HepG2 (cell line): ENCODE measurements at regions not wholly inside any gene's neighbourhood (a gene's known extent, or its start where the extent isn't known, plus 50 kb on each side); places are given as distances from the start of the nearest gene placed in this dataset.

Source experiments
- CC2D1A ChIP-seq: sonication (generic); formaldehyde crosslinking; IDR thresholded peaks from 2 replicates; pipeline ENCODE4 v1.8.1; 2023; ENCODE audit warnings: mild to moderate bottlenecking, missing genetic modification reagents
- CHD2 ChIP-seq: IDR thresholded peaks from 2 replicates; pipeline ENCODE4 v1.6.1; 2011; ENCODE audit warnings: low read depth, low read length, improper control_type of control experiment
- ELF1 ChIP-seq: sonication (generic); formaldehyde crosslinking; IDR thresholded peaks from 2 replicates; pipeline ENCODE4 v1.4.0; 2020; ENCODE audit warnings: missing genetic modification reagents
- SIN3A ChIP-seq: IDR thresholded peaks from 2 replicates; pipeline ENCODE4 v1.6.1; 2011; ENCODE audit warnings: low read depth, mild to moderate bottlenecking, control low read depth, low read length, borderline replicate concordance
- SNRNP70 ChIP-seq: fragments of 200-400 bp; formaldehyde crosslinking; IDR thresholded peaks from 2 replicates; pipeline ENCODE4 v1.6.1; 2017; ENCODE audit warnings: mild to moderate bottlenecking, low read depth, low read length, moderate library complexity
- U2AF2 ChIP-seq: fragments of 200-400 bp; formaldehyde crosslinking; IDR thresholded peaks from 2 replicates; pipeline ENCODE4 v1.6.1; 2017; ENCODE audit warnings: low read depth, mild to moderate bottlenecking, low read length
- TF ChIP-seq, protein P1 (sequence below): sonication (generic); formaldehyde crosslinking; IDR thresholded peaks from 2 replicates; pipeline ENCODE4 v1.5.1; 2020; ENCODE audit warnings: mild to moderate bottlenecking, missing genetic modification reagents, moderate library complexity
- TF ChIP-seq, protein P2 (sequence below): sonication (generic); formaldehyde crosslinking; IDR thresholded peaks from 2 replicates; pipeline ENCODE4 v1.4.0; 2020; ENCODE audit warnings: missing genetic modification reagents
- TF ChIP-seq, protein P3 (sequence below): sonication (generic); formaldehyde crosslinking; IDR thresholded peaks from 2 replicates; pipeline ENCODE4 v1.4.0; 2020; ENCODE audit warnings: missing genetic modification reagents
- TF ChIP-seq, protein P4 (sequence below): sonication (generic); formaldehyde crosslinking; IDR thresholded peaks from 2 replicates; pipeline ENCODE4 v1.8.1; 2023; ENCODE audit warnings: missing genetic modification reagents, mild to moderate bottlenecking, borderline replicate concordance

DNA sequence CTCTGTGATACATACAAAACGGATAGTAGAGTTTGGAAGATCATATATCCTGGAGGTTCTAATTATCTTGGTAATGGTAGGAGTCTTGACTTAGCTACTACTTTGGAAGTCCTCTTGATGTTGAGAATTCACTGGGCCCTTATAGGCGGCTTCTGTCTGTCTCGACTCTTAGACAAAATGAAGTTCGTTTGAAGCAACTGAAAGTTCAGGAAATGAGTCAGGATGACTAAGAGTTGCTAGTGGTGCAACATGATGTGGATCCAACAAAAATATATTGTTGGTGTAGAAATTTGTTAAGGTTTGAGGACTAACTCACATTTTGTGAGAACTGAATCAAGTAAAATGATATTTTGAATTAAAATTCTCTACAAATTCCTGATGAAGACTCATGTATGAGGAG is 272.7 kb downstream of the AEBP2 start:
- no peak for TF ChIP-seq SIN3A
- TF ChIP-seq, protein P1, sequence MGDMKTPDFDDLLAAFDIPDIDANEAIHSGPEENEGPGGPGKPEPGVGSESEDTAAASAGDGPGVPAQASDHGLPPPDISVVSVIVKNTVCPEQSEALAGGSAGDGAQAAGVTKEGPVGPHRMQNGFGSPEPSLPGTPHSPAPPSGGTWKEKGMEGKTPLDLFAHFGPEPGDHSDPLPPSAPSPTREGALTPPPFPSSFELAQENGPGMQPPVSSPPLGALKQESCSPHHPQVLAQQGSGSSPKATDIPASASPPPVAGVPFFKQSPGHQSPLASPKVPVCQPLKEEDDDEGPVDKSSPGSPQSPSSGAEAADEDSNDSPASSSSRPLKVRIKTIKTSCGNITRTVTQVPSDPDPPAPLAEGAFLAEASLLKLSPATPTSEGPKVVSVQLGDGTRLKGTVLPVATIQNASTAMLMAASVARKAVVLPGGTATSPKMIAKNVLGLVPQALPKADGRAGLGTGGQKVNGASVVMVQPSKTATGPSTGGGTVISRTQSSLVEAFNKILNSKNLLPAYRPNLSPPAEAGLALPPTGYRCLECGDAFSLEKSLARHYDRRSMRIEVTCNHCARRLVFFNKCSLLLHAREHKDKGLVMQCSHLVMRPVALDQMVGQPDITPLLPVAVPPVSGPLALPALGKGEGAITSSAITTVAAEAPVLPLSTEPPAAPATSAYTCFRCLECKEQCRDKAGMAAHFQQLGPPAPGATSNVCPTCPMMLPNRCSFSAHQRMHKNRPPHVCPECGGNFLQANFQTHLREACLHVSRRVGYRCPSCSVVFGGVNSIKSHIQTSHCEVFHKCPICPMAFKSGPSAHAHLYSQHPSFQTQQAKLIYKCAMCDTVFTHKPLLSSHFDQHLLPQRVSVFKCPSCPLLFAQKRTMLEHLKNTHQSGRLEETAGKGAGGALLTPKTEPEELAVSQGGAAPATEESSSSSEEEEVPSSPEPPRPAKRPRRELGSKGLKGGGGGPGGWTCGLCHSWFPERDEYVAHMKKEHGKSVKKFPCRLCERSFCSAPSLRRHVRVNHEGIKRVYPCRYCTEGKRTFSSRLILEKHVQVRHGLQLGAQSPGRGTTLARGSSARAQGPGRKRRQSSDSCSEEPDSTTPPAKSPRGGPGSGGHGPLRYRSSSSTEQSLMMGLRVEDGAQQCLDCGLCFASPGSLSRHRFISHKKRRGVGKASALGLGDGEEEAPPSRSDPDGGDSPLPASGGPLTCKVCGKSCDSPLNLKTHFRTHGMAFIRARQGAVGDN (CRISPR knock-in tag): no peak
- TF ChIP-seq, protein P2, sequence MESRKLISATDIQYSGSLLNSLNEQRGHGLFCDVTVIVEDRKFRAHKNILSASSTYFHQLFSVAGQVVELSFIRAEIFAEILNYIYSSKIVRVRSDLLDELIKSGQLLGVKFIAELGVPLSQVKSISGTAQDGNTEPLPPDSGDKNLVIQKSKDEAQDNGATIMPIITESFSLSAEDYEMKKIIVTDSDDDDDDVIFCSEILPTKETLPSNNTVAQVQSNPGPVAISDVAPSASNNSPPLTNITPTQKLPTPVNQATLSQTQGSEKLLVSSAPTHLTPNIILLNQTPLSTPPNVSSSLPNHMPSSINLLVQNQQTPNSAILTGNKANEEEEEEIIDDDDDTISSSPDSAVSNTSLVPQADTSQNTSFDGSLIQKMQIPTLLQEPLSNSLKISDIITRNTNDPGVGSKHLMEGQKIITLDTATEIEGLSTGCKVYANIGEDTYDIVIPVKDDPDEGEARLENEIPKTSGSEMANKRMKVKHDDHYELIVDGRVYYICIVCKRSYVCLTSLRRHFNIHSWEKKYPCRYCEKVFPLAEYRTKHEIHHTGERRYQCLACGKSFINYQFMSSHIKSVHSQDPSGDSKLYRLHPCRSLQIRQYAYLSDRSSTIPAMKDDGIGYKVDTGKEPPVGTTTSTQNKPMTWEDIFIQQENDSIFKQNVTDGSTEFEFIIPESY: no peak
- TF ChIP-seq SNRNP70: no peak
- TF ChIP-seq, protein P3, sequence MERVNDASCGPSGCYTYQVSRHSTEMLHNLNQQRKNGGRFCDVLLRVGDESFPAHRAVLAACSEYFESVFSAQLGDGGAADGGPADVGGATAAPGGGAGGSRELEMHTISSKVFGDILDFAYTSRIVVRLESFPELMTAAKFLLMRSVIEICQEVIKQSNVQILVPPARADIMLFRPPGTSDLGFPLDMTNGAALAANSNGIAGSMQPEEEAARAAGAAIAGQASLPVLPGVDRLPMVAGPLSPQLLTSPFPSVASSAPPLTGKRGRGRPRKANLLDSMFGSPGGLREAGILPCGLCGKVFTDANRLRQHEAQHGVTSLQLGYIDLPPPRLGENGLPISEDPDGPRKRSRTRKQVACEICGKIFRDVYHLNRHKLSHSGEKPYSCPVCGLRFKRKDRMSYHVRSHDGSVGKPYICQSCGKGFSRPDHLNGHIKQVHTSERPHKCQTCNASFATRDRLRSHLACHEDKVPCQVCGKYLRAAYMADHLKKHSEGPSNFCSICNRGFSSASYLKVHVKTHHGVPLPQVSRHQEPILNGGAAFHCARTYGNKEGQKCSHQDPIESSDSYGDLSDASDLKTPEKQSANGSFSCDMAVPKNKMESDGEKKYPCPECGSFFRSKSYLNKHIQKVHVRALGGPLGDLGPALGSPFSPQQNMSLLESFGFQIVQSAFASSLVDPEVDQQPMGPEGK (CRISPR knock-in tag): no peak
- TF ChIP-seq U2AF2: no peak
- TF ChIP-seq, protein P4, sequence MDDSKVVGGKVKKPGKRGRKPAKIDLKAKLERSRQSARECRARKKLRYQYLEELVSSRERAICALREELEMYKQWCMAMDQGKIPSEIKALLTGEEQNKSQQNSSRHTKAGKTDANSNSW (CRISPR knock-in tag): no peak
- no peak for TF ChIP-seq ELF1 (CRISPR knock-in tag)
- TF ChIP-seq CC2D1A (CRISPR knock-in tag): no peak
- TF ChIP-seq CHD2: no peak
